Upper lobe of left lung (tissue), 4 donors: ENCODE measurements at regions not wholly inside any gene's neighbourhood (a gene's known extent, or its start where the extent isn't known, plus 50 kb on each side); places are given as distances from the start of the nearest gene placed in this dataset.

ENCODE experiments used
- EP300 ChIP-seq, 4 donors: sonication (generic); formaldehyde crosslinking; IDR thresholded peaks; one replicate each; pipeline ENCODE4 v1.5.1; 2017; ENCODE audit warnings: antibody characterized with exemption in 4 of 4, control low read depth in 2 of 4
- POLR2A ChIP-seq, 4 donors: fragments of 450-650 bp; IDR thresholded peaks; one replicate each; pipeline ENCODE4 v1.5.1; 2016 to 2017; ENCODE audit warnings: antibody characterized with exemption in 4 of 4, mild to moderate bottlenecking in 2 of 4
- POLR2AphosphoS5 ChIP-seq, 2 donors: sonication (generic); formaldehyde crosslinking; IDR thresholded peaks; one replicate each; pipeline ENCODE4 v1.5.1; 2017; ENCODE audit warnings: antibody characterized with exemption in 2 of 2
- TF ChIP-seq, protein P1 (sequence below), 6 experiments: fragments of 450-650 bp in 4 of 6; fragments of 200-600 bp in 2 of 6; sonication (generic) in 2 of 6; IDR thresholded peaks; one replicate each; pipeline ENCODE4 v1.5.1; 2016 to 2019; ENCODE audit warnings: antibody characterized with exemption in 6 of 6

- TF ChIP-seq, protein P1, sequence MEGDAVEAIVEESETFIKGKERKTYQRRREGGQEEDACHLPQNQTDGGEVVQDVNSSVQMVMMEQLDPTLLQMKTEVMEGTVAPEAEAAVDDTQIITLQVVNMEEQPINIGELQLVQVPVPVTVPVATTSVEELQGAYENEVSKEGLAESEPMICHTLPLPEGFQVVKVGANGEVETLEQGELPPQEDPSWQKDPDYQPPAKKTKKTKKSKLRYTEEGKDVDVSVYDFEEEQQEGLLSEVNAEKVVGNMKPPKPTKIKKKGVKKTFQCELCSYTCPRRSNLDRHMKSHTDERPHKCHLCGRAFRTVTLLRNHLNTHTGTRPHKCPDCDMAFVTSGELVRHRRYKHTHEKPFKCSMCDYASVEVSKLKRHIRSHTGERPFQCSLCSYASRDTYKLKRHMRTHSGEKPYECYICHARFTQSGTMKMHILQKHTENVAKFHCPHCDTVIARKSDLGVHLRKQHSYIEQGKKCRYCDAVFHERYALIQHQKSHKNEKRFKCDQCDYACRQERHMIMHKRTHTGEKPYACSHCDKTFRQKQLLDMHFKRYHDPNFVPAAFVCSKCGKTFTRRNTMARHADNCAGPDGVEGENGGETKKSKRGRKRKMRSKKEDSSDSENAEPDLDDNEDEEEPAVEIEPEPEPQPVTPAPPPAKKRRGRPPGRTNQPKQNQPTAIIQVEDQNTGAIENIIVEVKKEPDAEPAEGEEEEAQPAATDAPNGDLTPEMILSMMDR (IDR thresholded peaks at IDR 0.05): no peak
- no peak for TF ChIP-seq POLR2AphosphoS5 (IDR thresholded peaks at IDR 0.05)
- no peak for TF ChIP-seq EP300 (IDR thresholded peaks at IDR 0.05)
- no peak for TF ChIP-seq POLR2A (IDR thresholded peaks at IDR 0.05)
These were observed 168.8 kb upstream of the CCND2 start for GRCh38 chr12:4104722-4105244.
